ENCODE measurements at regions not wholly inside any gene's neighbourhood (a gene's known extent, or its start where the extent isn't known, plus 50 kb on each side); places are given as distances from the start of the nearest gene placed in this dataset.

DNA sequence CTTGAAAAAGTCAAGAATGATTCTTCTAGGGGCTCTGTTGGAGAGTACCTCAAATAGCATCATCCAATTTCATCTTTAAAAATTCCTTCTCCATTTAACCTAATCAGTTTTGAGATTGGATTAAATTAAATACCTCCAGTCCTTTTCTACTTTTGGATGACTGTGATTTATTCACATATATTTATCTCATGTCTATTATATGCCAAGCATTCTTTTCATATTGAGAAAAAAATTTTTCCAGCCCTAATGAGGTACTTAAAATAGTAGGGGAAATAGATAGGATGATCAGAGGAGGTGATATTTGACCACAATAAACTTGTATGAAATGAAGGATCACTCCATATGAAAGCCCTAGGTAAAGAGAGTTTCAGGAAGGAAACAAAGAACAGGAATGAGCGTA lies 250.1 kb downstream of the MAT2B start:
- DNase-seq (ENCODE audit: low spot score) = no peak
- peaks cover 7% of the 10 kb centered on the region for H3K9me3 Mint-ChIP-seq (ENCODE audit: low read depth)
- H3K36me3 Mint-ChIP-seq (ENCODE audit: low read depth) = no peaks in the 10 kb centered on the region
- no peaks in the 10 kb centered on the region for H3K4me1 Mint-ChIP-seq (ENCODE audit: low read depth)
- H3K27me3 Mint-ChIP-seq (ENCODE audit: low read depth) = peaks cover 3% of the 10 kb centered on the region
- H3K27ac Mint-ChIP-seq (ENCODE audit: unreplicated experiment) = no peak overlapping the region
- H3K4me3 Mint-ChIP-seq (ENCODE audit: unreplicated experiment) = no peak overlapping the region
- TF ChIP-seq, protein P1, sequence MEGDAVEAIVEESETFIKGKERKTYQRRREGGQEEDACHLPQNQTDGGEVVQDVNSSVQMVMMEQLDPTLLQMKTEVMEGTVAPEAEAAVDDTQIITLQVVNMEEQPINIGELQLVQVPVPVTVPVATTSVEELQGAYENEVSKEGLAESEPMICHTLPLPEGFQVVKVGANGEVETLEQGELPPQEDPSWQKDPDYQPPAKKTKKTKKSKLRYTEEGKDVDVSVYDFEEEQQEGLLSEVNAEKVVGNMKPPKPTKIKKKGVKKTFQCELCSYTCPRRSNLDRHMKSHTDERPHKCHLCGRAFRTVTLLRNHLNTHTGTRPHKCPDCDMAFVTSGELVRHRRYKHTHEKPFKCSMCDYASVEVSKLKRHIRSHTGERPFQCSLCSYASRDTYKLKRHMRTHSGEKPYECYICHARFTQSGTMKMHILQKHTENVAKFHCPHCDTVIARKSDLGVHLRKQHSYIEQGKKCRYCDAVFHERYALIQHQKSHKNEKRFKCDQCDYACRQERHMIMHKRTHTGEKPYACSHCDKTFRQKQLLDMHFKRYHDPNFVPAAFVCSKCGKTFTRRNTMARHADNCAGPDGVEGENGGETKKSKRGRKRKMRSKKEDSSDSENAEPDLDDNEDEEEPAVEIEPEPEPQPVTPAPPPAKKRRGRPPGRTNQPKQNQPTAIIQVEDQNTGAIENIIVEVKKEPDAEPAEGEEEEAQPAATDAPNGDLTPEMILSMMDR (IDR thresholded peaks at IDR 0.05) = no peak

DNA sequence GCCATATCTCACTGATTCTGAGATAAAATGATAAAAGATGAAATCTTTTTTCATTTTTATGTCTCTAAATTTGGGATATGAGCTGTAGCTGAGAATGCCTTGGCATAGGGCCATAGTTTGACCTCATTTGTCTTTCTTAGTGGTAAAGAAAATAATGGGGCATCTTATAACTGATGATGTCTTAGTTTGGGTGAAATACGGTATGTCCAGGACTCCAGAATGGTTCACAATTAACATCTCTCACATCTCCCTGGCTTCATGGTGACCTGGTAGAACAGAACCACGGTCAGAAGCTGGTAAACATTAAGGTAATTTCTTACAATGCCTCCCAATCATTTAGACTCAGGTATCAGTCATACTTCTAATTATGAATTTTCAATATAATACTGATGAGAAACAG lies 250.8 kb downstream of the MAT2B start:
- H3K9me3 Mint-ChIP-seq (ENCODE audit: low read depth) = peaks cover 3% of the 10 kb centered on the region
- no peak for DNase-seq (ENCODE audit: low spot score)
- no peaks in the 10 kb centered on the region for H3K36me3 Mint-ChIP-seq (ENCODE audit: low read depth)
- no peaks in the 10 kb centered on the region for H3K4me1 Mint-ChIP-seq (ENCODE audit: low read depth)
- H3K27ac Mint-ChIP-seq (ENCODE audit: unreplicated experiment) = no peak overlapping the region
- H3K27me3 Mint-ChIP-seq (ENCODE audit: low read depth) = peaks cover 3% of the 10 kb centered on the region
- no peak overlapping the region for H3K4me3 Mint-ChIP-seq (ENCODE audit: unreplicated experiment)
- TF ChIP-seq, protein P1 (IDR thresholded peaks at IDR 0.05) = no peak

DNA sequence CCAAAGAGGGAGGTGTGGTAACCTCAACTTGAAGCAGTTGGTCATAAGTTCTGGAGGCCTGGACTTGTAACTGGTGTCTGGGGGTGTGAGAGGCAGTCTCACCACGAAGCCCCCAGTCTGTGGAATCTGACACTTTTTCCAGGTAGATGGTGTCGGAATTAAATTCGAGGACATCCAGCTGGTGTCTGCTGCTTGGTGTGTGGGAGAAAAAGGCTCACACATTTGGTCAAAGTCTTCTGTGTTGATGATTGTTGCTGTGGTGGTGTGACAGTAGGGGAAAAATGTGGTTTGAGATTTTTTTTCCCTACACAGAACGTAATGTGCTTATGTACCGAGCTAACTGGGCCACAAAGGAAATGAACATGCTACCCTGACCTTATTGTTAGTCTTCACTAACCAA lies 251.9 kb downstream of the MAT2B start:
- Mint-ChIP-seq H3K4me1 (ENCODE audit: low read depth) (no peaks in the 10 kb centered on the region), H3K4me3 (ENCODE audit: unreplicated experiment) (no peak overlapping the region), H3K27me3 (ENCODE audit: low read depth) (peaks cover 3% of the 10 kb centered on the region), H3K36me3 (ENCODE audit: low read depth) (no peaks in the 10 kb centered on the region), H3K9me3 (ENCODE audit: low read depth) (peaks cover 3% of the 10 kb centered on the region), H3K27ac (ENCODE audit: unreplicated experiment) (no peak overlapping the region)
- no peak for DNase-seq (ENCODE audit: low spot score)
- TF ChIP-seq, protein P1 (IDR thresholded peaks at IDR 0.05) = no peak

DNA sequence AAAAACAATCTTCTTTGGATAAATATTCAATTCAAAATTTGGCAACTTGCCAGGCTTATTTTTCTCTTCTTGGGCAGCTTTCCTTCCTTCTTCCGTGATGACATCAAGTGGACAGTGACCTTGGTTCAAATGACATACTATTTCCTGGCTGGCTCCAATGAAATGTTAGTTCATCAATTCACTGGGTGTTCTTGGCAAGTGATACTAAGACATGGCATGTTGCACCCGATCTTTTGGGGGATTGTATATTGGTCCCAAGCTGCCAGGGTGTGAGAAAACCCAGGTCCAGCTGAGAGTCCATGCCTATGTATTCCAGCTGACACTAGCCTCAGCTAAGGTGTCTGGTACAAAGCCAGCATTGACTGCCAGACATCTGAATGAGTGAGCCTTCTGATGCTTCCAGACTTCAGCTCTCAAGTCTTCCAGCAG lies 252.9 kb downstream of the MAT2B start:
- Mint-ChIP-seq H3K27ac (ENCODE audit: unreplicated experiment) (no peak overlapping the region), H3K9me3 (ENCODE audit: low read depth) (no peaks in the 10 kb centered on the region), H3K27me3 (ENCODE audit: low read depth) (peaks cover 6% of the 10 kb centered on the region), H3K4me3 (ENCODE audit: unreplicated experiment) (no peak overlapping the region), H3K4me1 (ENCODE audit: low read depth) (no peaks in the 10 kb centered on the region), H3K36me3 (ENCODE audit: low read depth) (no peaks in the 10 kb centered on the region)
- DNase-seq (ENCODE audit: low spot score) = no peak
- TF ChIP-seq, protein P1 (IDR thresholded peaks at IDR 0.05) = no peak

DNA sequence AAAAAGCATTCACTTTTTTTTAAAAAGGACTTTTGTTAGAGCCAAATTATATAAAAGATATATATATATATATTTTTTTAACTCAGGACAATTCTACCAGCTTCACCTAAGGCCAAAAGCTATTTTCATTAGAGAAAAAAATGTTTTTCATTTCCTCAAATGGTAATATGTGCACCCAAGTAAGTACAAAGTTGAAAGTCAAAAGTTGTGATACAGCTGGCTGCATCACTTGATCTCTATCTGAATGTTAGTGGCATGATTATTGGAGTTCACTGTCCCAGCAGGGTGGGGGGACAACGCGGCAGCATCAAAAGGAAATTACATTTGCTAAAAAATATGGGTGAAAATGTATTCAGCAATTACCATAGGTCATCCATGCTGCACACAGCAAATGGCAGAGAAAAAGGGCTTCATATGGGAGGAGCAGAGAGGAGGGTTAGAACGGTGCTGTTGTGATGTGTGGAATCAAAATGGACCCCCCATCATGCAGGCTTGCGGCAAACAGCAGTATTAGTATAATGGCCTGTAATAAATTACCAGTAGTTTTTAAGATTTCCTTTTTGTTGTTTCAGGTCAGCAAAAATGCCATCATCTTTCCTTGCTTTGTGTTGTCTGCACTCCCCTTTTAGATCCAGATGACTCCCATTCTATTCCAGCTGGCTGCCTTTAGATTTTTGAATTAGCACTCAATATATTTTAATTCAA lies 253.7 kb downstream of the MAT2B start:
- no peak overlapping the region for H3K4me3 Mint-ChIP-seq (ENCODE audit: unreplicated experiment)
- TF ChIP-seq, protein P1 (IDR thresholded peaks at IDR 0.05) = no peak
- H3K4me1 Mint-ChIP-seq (ENCODE audit: low read depth) = no peaks in the 10 kb centered on the region
- H3K27ac Mint-ChIP-seq (ENCODE audit: unreplicated experiment) = no peak overlapping the region
- DNase-seq (ENCODE audit: low spot score) = no peak
- H3K36me3 Mint-ChIP-seq (ENCODE audit: low read depth) = no peaks in the 10 kb centered on the region
- no peaks in the 10 kb centered on the region for H3K9me3 Mint-ChIP-seq (ENCODE audit: low read depth)
- H3K27me3 Mint-ChIP-seq (ENCODE audit: low read depth) = peaks cover 6% of the 10 kb centered on the region
